PC-3 (cell line): ENCODE measurements at regions not wholly inside any gene's neighbourhood (a gene's known extent, or its start where the extent isn't known, plus 50 kb on each side); places are given as distances from the start of the nearest gene placed in this dataset.

ENCODE experiments used
- ATAC-seq: fragments of 200-7000 bp; cut with Tn5 transposase; 2 replicates; pipeline ENCODE4 v1.9.1; 2020; ENCODE audit warnings: mild to moderate bottlenecking, moderate library complexity
- BruUV-seq: library from RNA; stranded (reverse); fragments of 400-500 nt; replicated peaks from 2 replicates; lab custom pipeline; 2021; lab: Mats Ljungman, UMichigan
- CTCF ChIA-PET: fragments of 300-600 bp; sonication (Branson Sonifier 250); formaldehyde crosslinking; loops from one replicate; lab custom pipeline; 2022; ENCODE audit warnings: antibody characterized with exemption; lab: Charles Lee
- POLR2A ChIA-PET: fragments of 300-600 bp; sonication (Branson Sonifier 250); formaldehyde crosslinking; loops from one replicate; lab custom pipeline; 2022; ENCODE audit warnings: antibody characterized with exemption; ENCODE audit not compliant: unreplicated experiment; lab: Charles Lee
- DNase-seq: peaks from one replicate; pipeline ENCODE4 v3.0.0-alpha.2; 2015
- H2AFZ ChIP-seq: fragments of 300-600 bp; sonication (generic); 2 replicates; pipeline ENCODE4 v1.6.0; 2016; ENCODE audit warnings: antibody characterized with exemption, low read length
- H3F3A ChIP-seq: fragments of 300-600 bp; sonication (generic); one replicate; pipeline ENCODE4 v1.6.0; 2017; ENCODE audit warnings: antibody characterized with exemption, low read length, control low read depth, mild to moderate bottlenecking; ENCODE audit not compliant: unreplicated experiment
- H3K27ac ChIP-seq: fragments of 300-600 bp; sonication (generic); 2 replicates; pipeline ENCODE4 v1.5.1; 2016; ENCODE audit warnings: mild to moderate bottlenecking, low read length
- H3K27me3 ChIP-seq: fragments of 300-600 bp; sonication (generic); 2 replicates; pipeline ENCODE4 v1.6.1; 2016; ENCODE audit warnings: low read length, mixed read lengths
- H3K36me3 ChIP-seq: fragments of 300-600 bp; sonication (generic); 2 replicates; pipeline ENCODE4 v1.6.1; 2016; ENCODE audit warnings: low read depth, mixed run types, low read length, mixed read lengths
- H3K4me1 ChIP-seq: fragments of 300-600 bp; sonication (generic); 2 replicates; pipeline ENCODE4 v1.5.1; 2016; ENCODE audit warnings: low read length; ENCODE audit not compliant: insufficient read depth
- H3K4me2 ChIP-seq: fragments of 300-600 bp; sonication (generic); 2 replicates; pipeline ENCODE4 v1.6.0; 2016; ENCODE audit warnings: low read length
- H3K4me3 ChIP-seq: fragments of 300-600 bp; sonication (generic); 2 replicates; pipeline ENCODE4 v1.5.1; 2016; ENCODE audit warnings: mild to moderate bottlenecking, low read length, mixed read lengths
- H3K79me2 ChIP-seq: fragments of 300-600 bp; sonication (generic); 2 replicates; pipeline ENCODE4 v1.6.1; 2017; ENCODE audit warnings: low read length, mixed read lengths
- H3K9ac ChIP-seq: fragments of 300-600 bp; sonication (generic); 2 replicates; pipeline ENCODE4 v1.6.0; 2016; ENCODE audit warnings: mild to moderate bottlenecking, low read length
- H3K9me2 ChIP-seq: fragments of 300-600 bp; sonication (generic); replicated peaks from 2 replicates; pipeline ENCODE4 v1.6.1; 2016; ENCODE audit warnings: mixed run types, low read length, mixed read lengths
- H3K9me3 ChIP-seq: fragments of 300-600 bp; sonication (generic); 2 replicates; pipeline ENCODE4 v1.6.1; 2016; ENCODE audit warnings: low read length, mixed read lengths
- H4K20me1 ChIP-seq: fragments of 300-600 bp; sonication (generic); 2 replicates; pipeline ENCODE4 v1.6.1; 2016; ENCODE audit warnings: low read length, mixed read lengths
- EZH2 ChIP-seq: fragments of 300-600 bp; sonication (generic); IDR thresholded peaks from one replicate; pipeline ENCODE4 v1.6.1; 2017; ENCODE audit warnings: antibody characterized with exemption, mild to moderate bottlenecking, low read length; ENCODE audit not compliant: unreplicated experiment
- EZH2phosphoT487 ChIP-seq: fragments of 300-600 bp; sonication (generic); IDR thresholded peaks from 2 replicates; pipeline ENCODE4 v1.6.1; 2018; ENCODE audit warnings: mild to moderate bottlenecking, antibody characterized with exemption, low read length, borderline replicate concordance
- intact Hi-C: fragments of 100-400 bp; cut with micrococcal nuclease; formaldehyde crosslinking; loops from 2 replicates; pipeline ENCODE4 v1.9.0; 2023
- TF ChIP-seq, protein P1 (sequence below): fragments of 300-600 bp; sonication (generic); conservative IDR thresholded peaks from 2 replicates; pipeline ENCODE4 v1.5.1; 2017; ENCODE audit warnings: antibody characterized with exemption, low read depth, mild to moderate bottlenecking, low read length

- H3K4me2 ChIP-seq, result peak overlapping the region; percentile 73
These were observed 434.8 kb upstream of the THBS1 start for GRCh38 chr15:39145854-39146625.

GRCh38 chr15:39149636-39150150 is 431.2 kb upstream of the THBS1 start:
- Histone ChIP-seq H3F3A (no peaks in the 10 kb centered on the region), H2AFZ (no peak overlapping the region), H3K27me3 (no peaks in the 10 kb centered on the region), H3K79me2 (no peaks in the 10 kb centered on the region), H3K9me3 (no peaks in the 10 kb centered on the region), H3K9ac (no peak overlapping the region), H3K27ac (no peak overlapping the region), H3K4me1 (peaks cover 49% of the 10 kb centered on the region), H4K20me1 (no peaks in the 10 kb centered on the region), H3K36me3 (no peaks in the 10 kb centered on the region), H3K4me3 (no peak overlapping the region), H3K4me2 (no peak overlapping the region), H3K9me2 (no peaks in the 10 kb centered on the region)
- ChIA-PET CTCF (no interaction called here), POLR2A (no interaction called here)
- intact Hi-C loops, result no loop called here
- no TSS peak for BruUV-seq
- ATAC-seq, result no peak
- DNase-seq, result no peak
- TF ChIP-seq EZH2 (no peak), EZH2phosphoT487 (no peak)
- TF ChIP-seq, protein P1, sequence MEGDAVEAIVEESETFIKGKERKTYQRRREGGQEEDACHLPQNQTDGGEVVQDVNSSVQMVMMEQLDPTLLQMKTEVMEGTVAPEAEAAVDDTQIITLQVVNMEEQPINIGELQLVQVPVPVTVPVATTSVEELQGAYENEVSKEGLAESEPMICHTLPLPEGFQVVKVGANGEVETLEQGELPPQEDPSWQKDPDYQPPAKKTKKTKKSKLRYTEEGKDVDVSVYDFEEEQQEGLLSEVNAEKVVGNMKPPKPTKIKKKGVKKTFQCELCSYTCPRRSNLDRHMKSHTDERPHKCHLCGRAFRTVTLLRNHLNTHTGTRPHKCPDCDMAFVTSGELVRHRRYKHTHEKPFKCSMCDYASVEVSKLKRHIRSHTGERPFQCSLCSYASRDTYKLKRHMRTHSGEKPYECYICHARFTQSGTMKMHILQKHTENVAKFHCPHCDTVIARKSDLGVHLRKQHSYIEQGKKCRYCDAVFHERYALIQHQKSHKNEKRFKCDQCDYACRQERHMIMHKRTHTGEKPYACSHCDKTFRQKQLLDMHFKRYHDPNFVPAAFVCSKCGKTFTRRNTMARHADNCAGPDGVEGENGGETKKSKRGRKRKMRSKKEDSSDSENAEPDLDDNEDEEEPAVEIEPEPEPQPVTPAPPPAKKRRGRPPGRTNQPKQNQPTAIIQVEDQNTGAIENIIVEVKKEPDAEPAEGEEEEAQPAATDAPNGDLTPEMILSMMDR, result no peak

More at GRCh38 chr15:39145854-39146625, 434.8 kb upstream of the THBS1 start:
- H3F3A ChIP-seq, result no peaks in the 10 kb centered on the region
- H3K9ac ChIP-seq, result no peak overlapping the region
- H3K79me2 ChIP-seq, result no peaks in the 10 kb centered on the region
- no peaks in the 10 kb centered on the region for H3K36me3 ChIP-seq
- H3K9me3 ChIP-seq, result no peaks in the 10 kb centered on the region
- TF ChIP-seq EZH2 (no peak), EZH2phosphoT487 (no peak)
- TF ChIP-seq, protein P1, result no peak
- ChIA-PET CTCF (no interaction called here), POLR2A (interaction anchor here (0.6 kb wide), 1 partner anchor 691 kb away, joined by 6 read pairs; no protein-coding TSS in a partner anchor)
- no peak overlapping the region for H3K4me3 ChIP-seq
- BruUV-seq, result no TSS peak
- no peak overlapping the region for H2AFZ ChIP-seq
- ATAC-seq, result peak; percentile 88
- H3K27ac ChIP-seq, result peak overlapping the region; percentile 38
- no peaks in the 10 kb centered on the region for H3K27me3 ChIP-seq
- intact Hi-C loops, result no loop called here
- H3K4me1 ChIP-seq, result peaks cover 22% of the 10 kb centered on the region
- H4K20me1 ChIP-seq, result no peaks in the 10 kb centered on the region
- DNase-seq, result peak; percentile 73
- no peaks in the 10 kb centered on the region for H3K9me2 ChIP-seq

- POLR2A ChIA-PET, result no interaction called here
- BruUV-seq, result no TSS peak
These were observed 429.3 kb upstream of the THBS1 start for GRCh38 chr15:39151545-39151944.

More at GRCh38 chr15:39151545-39151944, 429.3 kb upstream of the THBS1 start:
- Histone ChIP-seq H3K36me3 (no peaks in the 10 kb centered on the region), H3K9me3 (no peaks in the 10 kb centered on the region), H3F3A (no peaks in the 10 kb centered on the region), H3K9ac (no peak overlapping the region), H3K4me2 (no peak overlapping the region), H3K4me3 (no peak overlapping the region), H2AFZ (no peak overlapping the region), H3K9me2 (no peaks in the 10 kb centered on the region), H4K20me1 (no peaks in the 10 kb centered on the region), H3K27me3 (no peaks in the 10 kb centered on the region), H3K4me1 (peaks cover 36% of the 10 kb centered on the region), H3K27ac (no peak overlapping the region), H3K79me2 (no peaks in the 10 kb centered on the region)
- TF ChIP-seq EZH2 (no peak), EZH2phosphoT487 (no peak)
- TF ChIP-seq, protein P1, result no peak
- DNase-seq, result no peak
- CTCF ChIA-PET, result no interaction called here
- no peak for ATAC-seq
- intact Hi-C loops, result no loop called here
